NCI-H446 (cell line): ENCODE measurements at regions not wholly inside any gene's neighbourhood (a gene's known extent, or its start where the extent isn't known, plus 50 kb on each side); places are given as distances from the start of the nearest gene placed in this dataset.
"Not testable (repeated sequence)": the region's sequence is repeated elsewhere in the genome, so short reads cannot be mapped to it uniquely, and the experiment has no call there.

Source experiments
- DNase-seq, 2 experiments: peaks; one replicate each; lab custom pipeline; 2025; lab: John Stamatoyannopoulos, UW

GRCh38 chr12:69028941-69029729, 96.2 kb upstream of the CPM start:
- DNase-seq = no peak

GRCh38 chr12:69030321-69030720, 97.3 kb upstream of the CPM start:
- DNase-seq = no peak

- DNase-seq = no peak
These were observed 103.6 kb upstream of the CPM start for GRCh38 chr12:69036533-69036932.

- no peak for DNase-seq
These were observed 104.0 kb upstream of the CPM start for GRCh38 chr12:69036999-69037398.

GRCh38 chr12:69039911-69040310, 106.9 kb upstream of the CPM start:
- DNase-seq = no peak

GRCh38 chr12:69042557-69042956, 109.6 kb upstream of the CPM start:
- no peak for DNase-seq

- DNase-seq = no peak
These were observed 110.0 kb upstream of the CPM start for GRCh38 chr12:69042970-69043369.

- no peak for DNase-seq
These were observed 111.9 kb upstream of the CPM start for GRCh38 chr12:69044887-69045286.

GRCh38 chr12:69045430-69045829, 112.5 kb upstream of the CPM start:
- DNase-seq = no peak

GRCh38 chr12:69046363-69046762, 113.4 kb upstream of the CPM start:
- no peak for DNase-seq

- DNase-seq = no peak
These were observed 113.9 kb upstream of the CPM start for GRCh38 chr12:69046920-69047319.

GRCh38 chr12:69047990-69048389, 115.0 kb upstream of the CPM start:
- DNase-seq = no peak

GRCh38 chr12:69049855-69050254, 116.9 kb upstream of the CPM start:
- DNase-seq = not testable (repeated sequence)

GRCh38 chr12:69052613-69053408, 119.8 kb upstream of the CPM start:
- no peak for DNase-seq

- no peak for DNase-seq
These were observed 121.5 kb upstream of the CPM start for GRCh38 chr12:69054343-69055056.

GRCh38 chr12:69055280-69055679, 122.3 kb upstream of the CPM start:
- DNase-seq = no peak

GRCh38 chr12:69055706-69056105, 122.7 kb upstream of the CPM start:
- no peak for DNase-seq

GRCh38 chr12:69056743-69057515, 124.0 kb upstream of the CPM start:
- DNase-seq = no peak

GRCh38 chr12:69057742-69058141, 124.8 kb upstream of the CPM start:
- DNase-seq = no peak

GRCh38 chr12:69059465-69060457, 126.8 kb upstream of the CPM start:
- no peak for DNase-seq

- DNase-seq = no peak
These were observed 128.6 kb upstream of the CPM start for GRCh38 chr12:69061574-69061973.
